B cell (primary cell): ENCODE measurements at regions not wholly inside any gene's neighbourhood (a gene's known extent, or its start where the extent isn't known, plus 50 kb on each side); places are given as distances from the start of the nearest gene placed in this dataset.

Source experiments
- EZH2 ChIP-seq: IDR thresholded peaks from 2 replicates; pipeline ENCODE4 v1.6.1; 2012; ENCODE audit warnings: borderline replicate concordance, low read depth, mild to moderate bottlenecking, moderate library complexity, low read length; ENCODE audit not compliant: insufficient read depth, poor library complexity, severe bottlenecking
- TF ChIP-seq, protein P1 (sequence below): fragments of 200-600 bp; IDR thresholded peaks from one replicate; pipeline ENCODE4 v1.8.0; 2022; ENCODE audit warnings: antibody characterized with exemption, mild to moderate bottlenecking

DNA sequence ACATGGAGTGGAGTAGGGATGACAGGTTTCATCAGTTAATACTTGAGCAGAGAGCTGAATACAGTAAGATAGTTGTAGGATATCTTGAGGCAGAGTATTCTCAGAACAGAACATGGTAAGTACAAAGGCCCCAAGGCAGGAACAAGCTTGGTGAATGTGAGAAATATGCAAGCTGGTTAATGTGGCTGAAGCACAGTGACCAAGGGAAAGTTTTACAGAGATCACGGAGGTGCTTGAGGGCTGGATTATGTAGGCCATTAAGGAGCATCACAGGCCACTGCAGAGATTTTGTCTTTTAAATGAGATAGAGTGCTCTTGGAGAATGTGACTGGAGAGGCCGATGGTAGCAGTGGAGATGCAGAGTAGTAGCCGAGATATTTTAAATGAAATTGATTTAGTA, 54.0 kb upstream of the BOLA1 start:
- TF ChIP-seq EZH2 = no peak
- TF ChIP-seq, protein P1, sequence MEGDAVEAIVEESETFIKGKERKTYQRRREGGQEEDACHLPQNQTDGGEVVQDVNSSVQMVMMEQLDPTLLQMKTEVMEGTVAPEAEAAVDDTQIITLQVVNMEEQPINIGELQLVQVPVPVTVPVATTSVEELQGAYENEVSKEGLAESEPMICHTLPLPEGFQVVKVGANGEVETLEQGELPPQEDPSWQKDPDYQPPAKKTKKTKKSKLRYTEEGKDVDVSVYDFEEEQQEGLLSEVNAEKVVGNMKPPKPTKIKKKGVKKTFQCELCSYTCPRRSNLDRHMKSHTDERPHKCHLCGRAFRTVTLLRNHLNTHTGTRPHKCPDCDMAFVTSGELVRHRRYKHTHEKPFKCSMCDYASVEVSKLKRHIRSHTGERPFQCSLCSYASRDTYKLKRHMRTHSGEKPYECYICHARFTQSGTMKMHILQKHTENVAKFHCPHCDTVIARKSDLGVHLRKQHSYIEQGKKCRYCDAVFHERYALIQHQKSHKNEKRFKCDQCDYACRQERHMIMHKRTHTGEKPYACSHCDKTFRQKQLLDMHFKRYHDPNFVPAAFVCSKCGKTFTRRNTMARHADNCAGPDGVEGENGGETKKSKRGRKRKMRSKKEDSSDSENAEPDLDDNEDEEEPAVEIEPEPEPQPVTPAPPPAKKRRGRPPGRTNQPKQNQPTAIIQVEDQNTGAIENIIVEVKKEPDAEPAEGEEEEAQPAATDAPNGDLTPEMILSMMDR = no peak
